ENCODE measurements at regions not wholly inside any gene's neighbourhood (a gene's known extent, or its start where the extent isn't known, plus 50 kb on each side); places are given as distances from the start of the nearest gene placed in this dataset.

GRCh38 chr1:104768466-104768865 lies 1018.8 kb downstream of the AMY1C start:
- Histone ChIP-seq H4K20me1 (ENCODE audit: control insufficient read depth, insufficient read depth) (no peaks in the 10 kb centered on the region), H3K27ac (ENCODE audit: control insufficient read depth, insufficient read depth) (no peak overlapping the region), H3K4me1 (ENCODE audit: control insufficient read depth, insufficient read depth, low read length) (no peaks in the 10 kb centered on the region), H3K36me3 (ENCODE audit: control insufficient read depth in 2 of 2, insufficient read depth in 2 of 2, low read length in 1 of 2) (no peaks in the 10 kb centered on the region), H3K9me3 (replicated peaks; ENCODE audit: control insufficient read depth, insufficient read depth, low read length) (no peaks in the 10 kb centered on the region), H3K4me3 (no peak overlapping the region), H2AFZ (ENCODE audit: control insufficient read depth, low read depth, low read length) (peak overlapping the region; percentile 12; the same call in 1 of the 2 replicates), H3K9ac (ENCODE audit: control insufficient read depth, insufficient read depth, low read length) (no peak overlapping the region), H3K27me3 (replicated peaks in 1 of 2; ENCODE audit: control insufficient read depth in 2 of 2, insufficient read depth in 2 of 2, low read length in 1 of 2) (no peaks in the 10 kb centered on the region), H3K79me2 (ENCODE audit: control insufficient read depth, insufficient read depth, low read length) (no peaks in the 10 kb centered on the region), H3K4me2 (ENCODE audit: control insufficient read depth, insufficient read depth) (no peak overlapping the region)
- DNase-seq (ENCODE audit: low read depth, low spot score) = no peak
- ChIA-PET CTCF (interaction anchor here (0.8 to 3.4 kb wide), 5 partner anchors 11 to 120 kb away, joined by 3 to 25 read pairs (median 3); no protein-coding TSS in a partner anchor), SMC1A (ENCODE audit: uncharacterized antibody, unreplicated experiment) (interaction anchor here (0.6 to 2.6 kb wide), 7 partner anchors 11 to 493 kb away, joined by 3 to 12 read pairs (median 5); no protein-coding TSS in a partner anchor), RAD21 (ENCODE audit: unreplicated experiment) (interaction anchor here (0.7 to 2.2 kb wide), 8 partner anchors 8 to 252 kb away, joined by 3 to 10 read pairs (median 4); no protein-coding TSS in a partner anchor), POLR2A (interaction anchor here (1.2 kb wide), 1 partner anchor 16 kb away, joined by 3 read pairs; no protein-coding TSS in a partner anchor)
- in situ Hi-C loops (cut with MboI) (no loop called here), intact Hi-C loops (cut with micrococcal nuclease; ENCODE audit: unreplicated experiment) (loop anchor here (5.0 kb wide), 1 partner anchor 121 kb away; no protein-coding TSS in a partner anchor)
- BruUV-seq (replicated peaks) = no TSS peak
- peak; percentile 71 for ATAC-seq
- FAIRE-seq = no peak
- 3% methylated on average over 3 of the region's 3 CpGs for WGBS (ENCODE audit: insufficient coverage, insufficient replicate concordance, low lambda C conversion rate, missing lambda C conversion rate)
- no peak for TF ChIP-seq REST (IDR thresholded peaks at IDR 0.05; ENCODE audit: low read depth, low read length)
- TF ChIP-seq BHLHE40 (IDR thresholded peaks at IDR 0.05; ENCODE audit: borderline replicate concordance in 1 of 2, low read depth in 2 of 2, low read length in 1 of 2) = 0 out of 4 replicates have a peak, but pooled peaks of 1 of the 2 experiments have one; percentile 19
- TF ChIP-seq NFYB (IDR thresholded peaks at IDR 0.05; ENCODE audit: insufficient read depth, low read depth, low read length) = no peak
- no peak for TF ChIP-seq MYC (IDR thresholded peaks at IDR 0.05; ENCODE audit: insufficient read depth, insufficient read length, insufficient replicate concordance, low read length, severe bottlenecking)
- TF ChIP-seq SMARCA5 (IDR thresholded peaks at IDR 0.05) = no peak
- TF ChIP-seq, protein P1, sequence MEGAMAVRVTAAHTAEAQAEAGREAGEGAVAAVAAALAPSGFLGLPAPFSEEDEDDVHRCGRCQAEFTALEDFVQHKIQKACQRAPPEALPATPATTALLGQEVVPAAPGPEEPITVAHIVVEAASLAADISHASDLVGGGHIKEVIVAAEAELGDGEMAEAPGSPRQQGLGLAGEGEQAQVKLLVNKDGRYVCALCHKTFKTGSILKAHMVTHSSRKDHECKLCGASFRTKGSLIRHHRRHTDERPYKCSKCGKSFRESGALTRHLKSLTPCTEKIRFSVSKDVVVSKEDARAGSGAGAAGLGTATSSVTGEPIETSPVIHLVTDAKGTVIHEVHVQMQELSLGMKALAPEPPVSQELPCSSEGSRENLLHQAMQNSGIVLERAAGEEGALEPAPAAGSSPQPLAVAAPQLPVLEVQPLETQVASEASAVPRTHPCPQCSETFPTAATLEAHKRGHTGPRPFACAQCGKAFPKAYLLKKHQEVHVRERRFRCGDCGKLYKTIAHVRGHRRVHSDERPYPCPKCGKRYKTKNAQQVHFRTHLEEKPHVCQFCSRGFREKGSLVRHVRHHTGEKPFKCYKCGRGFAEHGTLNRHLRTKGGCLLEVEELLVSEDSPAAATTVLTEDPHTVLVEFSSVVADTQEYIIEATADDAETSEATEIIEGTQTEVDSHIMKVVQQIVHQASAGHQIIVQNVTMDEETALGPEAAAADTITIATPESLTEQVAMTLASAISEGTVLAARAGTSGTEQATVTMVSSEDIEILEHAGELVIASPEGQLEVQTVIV (IDR thresholded peaks at IDR 0.05; ENCODE audit: borderline replicate concordance, partially characterized antibody) = no peak
- 0 out of 2 replicates have a peak, but pooled peaks have one; percentile 18 for TF ChIP-seq ATF7 (IDR thresholded peaks at IDR 0.05; ENCODE audit: low read depth)
- TF ChIP-seq TAF1 (IDR thresholded peaks at IDR 0.05; ENCODE audit: borderline replicate concordance, low read depth, low read length) = no peak
- TF ChIP-seq PAX8 (IDR thresholded peaks at IDR 0.05) = no peak
- no peak for TF ChIP-seq SMC3 (IDR thresholded peaks at IDR 0.05; ENCODE audit: borderline replicate concordance, low read length)
- TF ChIP-seq ZNF24 (IDR thresholded peaks at IDR 0.05) = no peak
- TF ChIP-seq IKZF2 (IDR thresholded peaks at IDR 0.05) = no peak
- TF ChIP-seq ZNF207 (IDR thresholded peaks at IDR 0.05; ENCODE audit: borderline replicate concordance) = no peak
- TF ChIP-seq ZNF592 (IDR thresholded peaks at IDR 0.05) = no peak

Measured in GM12878 (cell line).